HG02798 (cell line): ENCODE measurements at regions not wholly inside any gene's neighbourhood (a gene's known extent, or its start where the extent isn't known, plus 50 kb on each side); places are given as distances from the start of the nearest gene placed in this dataset.

Experiments
- ATAC-seq: cut with Tn5 transposase; IDR thresholded peaks from one replicate; pipeline ENCODE4 v1.9.1; 2021; ENCODE audit warnings: mild to moderate bottlenecking; ENCODE audit not compliant: unreplicated experiment, poor library complexity

DNA sequence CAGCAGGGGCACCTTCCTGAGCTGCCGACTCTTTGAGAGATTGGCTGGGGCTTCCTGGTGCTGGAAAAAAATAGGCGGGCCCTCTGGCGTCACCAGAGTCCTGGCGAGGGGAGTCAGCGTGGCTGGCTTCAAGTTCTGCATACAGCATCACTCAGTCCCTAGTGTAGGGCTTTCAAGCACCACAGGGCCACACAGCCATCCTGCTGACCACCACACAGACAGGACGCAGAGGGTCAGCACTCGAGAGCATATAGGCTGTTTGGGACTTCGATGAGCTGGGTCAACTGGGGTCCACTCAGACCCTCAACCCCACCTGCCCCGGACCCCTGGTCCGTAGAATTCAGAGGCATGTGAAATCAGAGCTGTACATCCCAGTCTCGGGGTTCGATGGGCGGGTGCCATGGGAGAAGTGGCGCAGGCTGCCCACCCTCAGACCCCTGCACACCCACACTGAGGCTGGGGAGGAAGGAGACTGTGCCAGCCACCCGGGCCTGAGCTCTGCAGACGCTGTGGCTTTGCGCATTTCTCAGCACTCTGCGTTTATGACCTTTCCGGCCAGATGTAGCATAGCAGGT is 1131.9 kb downstream of the BRD1 start:
- ATAC-seq, result no peak

DNA sequence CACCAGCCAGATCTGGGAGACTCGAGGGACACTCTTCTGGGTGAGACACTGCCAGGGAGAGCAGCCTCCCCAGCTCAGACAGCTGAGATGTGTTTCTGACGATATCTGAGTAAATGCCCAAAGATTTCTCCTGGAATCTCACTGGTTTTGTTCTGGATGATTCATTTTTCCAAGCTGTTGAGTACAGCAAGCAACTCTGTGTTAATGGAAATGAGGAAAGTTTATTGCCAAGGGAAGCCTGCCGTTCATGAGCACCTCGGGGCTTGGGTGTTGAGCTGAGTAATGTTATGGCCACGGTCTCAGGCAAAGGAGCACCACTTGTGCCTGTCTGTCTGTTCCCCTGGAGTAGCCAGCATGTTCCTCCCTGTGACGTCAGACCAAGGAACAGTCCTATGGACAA is 1132.4 kb downstream of the BRD1 start:
- no peak for ATAC-seq

DNA sequence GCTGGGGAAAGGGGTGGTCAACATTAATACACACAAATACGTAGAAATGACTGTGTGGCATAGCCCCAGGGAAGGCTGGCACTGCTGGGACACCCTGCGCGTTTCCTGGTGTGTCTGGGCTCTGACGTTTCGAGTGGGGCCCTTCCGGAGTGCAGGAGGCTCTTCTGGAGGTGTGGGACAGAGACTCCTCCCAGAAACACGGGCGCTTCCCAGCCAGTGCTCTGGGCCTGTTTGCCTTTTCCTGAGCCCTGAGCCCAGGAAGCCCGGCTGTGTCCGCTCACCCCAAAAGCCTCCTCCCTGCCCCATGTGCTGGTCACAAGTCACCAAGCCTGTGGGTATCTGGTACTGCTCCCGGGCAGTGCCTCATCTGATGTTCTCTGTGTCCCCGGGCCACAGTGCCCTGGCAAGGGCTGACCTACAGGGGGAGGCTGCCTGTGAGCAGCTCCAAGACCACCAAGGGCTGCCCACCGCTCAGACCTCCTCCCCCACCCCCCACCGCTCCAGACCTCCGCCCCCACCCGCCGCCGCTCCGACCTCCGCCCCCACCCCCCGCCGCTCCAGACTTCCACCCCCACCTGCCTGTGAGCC is 1133.3 kb downstream of the BRD1 start:
- no peak for ATAC-seq

DNA sequence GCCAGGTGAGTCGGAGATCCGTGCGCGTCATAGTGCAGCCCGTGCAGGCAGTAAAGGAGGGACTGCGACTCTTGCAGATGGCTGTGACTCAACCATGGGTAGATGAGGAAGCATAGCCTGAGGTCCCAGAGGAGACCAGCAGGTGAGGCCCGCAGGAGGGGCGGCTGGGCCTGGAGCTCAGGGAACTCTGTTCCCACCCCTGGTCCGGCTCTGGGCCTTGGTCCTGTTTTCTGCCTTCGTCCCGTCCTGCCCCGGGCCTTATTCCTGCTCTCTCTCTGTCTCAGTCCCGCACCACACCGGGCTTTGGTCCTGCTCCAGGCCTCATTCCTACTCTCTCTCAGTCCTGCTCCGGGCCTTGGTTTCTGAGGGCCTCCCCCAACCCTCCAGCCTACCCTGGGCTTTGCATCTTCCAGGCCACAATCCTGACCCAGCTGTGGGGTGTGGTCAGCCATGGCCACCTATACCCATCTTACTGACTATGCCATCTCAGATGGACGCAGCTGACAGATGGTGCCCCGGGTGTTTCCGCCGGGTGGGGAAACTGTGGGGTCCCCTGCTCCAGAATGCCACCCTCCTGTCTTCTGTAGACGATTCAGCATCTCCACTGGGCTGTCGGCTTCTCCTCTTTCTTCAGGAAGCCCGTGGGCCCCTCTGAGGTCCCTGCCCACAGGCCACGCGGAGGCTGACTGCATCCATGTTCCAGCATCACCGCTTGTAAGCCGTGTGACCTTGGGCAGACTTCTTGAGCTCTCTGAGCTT is 1134.1 kb downstream of the BRD1 start:
- no peak for ATAC-seq

DNA sequence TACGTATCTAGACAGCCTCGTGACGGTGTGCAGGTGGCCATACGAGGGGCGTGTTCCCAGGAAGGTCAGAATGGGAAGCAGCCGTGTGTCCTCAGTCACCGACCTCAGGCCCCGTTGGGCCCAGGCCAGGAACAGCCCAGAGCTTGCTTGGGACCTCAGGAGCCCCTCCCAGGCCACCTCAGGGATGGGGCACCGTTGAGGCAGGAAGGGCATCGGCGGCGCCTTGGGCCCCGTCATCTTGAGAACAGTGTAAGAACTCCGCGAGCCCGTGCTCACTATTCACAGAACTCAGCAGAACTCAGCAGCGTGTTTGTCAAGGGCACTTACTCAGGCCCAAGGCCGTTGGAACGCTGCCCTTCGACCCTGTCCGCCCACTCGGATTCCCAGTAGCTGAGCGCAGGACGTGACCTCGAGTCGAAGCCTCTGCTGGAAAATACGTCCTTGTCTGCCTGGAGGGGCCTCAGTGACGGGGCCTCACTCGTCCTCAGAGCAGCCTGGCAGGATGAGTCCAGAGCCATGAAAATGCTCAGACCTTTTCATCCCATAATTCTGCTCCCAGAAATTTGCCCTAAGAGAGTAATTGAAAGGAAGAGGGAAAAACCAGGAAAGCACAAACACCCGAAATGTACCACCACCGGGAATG is 1134.8 kb downstream of the BRD1 start:
- no peak for ATAC-seq

DNA sequence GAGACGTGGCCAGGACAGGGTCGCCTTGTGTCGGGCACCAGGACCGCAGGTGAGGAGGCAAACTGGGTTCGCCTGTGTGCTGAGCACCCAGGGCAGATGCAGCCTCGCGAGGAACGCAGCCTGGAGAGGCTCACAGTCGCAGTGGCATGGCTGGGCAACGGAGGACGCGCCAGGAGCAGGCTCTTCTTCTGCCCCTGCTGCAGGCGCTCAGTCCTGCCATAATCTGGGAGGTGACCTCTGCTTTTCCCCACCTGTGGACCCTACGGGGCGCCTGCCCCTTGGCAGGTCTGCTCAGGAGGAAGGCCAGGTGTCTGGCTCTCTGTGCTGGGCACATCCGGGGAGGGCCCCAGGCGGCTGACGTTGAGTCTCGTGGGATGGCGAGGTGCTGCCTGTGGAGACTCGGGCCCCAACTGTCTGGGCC is 1136.2 kb downstream of the BRD1 start:
- no peak for ATAC-seq

- no peak for ATAC-seq
Observed at GRCh38 chr22:48690583-48691317, 1136.9 kb downstream of the BRD1 start.

DNA sequence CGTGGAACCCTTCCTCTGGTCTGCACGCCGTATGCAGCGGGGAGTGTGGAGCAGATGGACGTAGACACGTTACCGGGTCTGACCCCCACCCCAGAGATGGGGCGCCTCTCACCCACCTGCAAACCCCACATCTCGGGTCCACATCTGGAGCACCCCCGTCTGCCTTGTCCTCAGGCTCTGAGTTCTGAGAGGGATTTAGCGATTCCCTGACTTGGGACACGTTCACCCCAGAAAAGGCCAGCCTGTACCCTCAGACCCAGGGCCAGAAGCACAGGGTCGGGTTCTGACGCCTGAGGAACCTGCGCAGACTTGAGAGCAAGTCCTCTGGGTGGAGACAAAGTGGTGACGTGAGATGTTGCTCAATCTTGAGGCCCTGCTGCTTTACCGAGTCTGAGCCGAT is 1138.5 kb downstream of the BRD1 start:
- no peak for ATAC-seq

- no peak for ATAC-seq
Observed at GRCh38 chr22:48688366-48688765, 1139.3 kb downstream of the BRD1 start.

- ATAC-seq, result no peak
Observed at GRCh38 chr22:48687606-48688005, 1140.1 kb downstream of the BRD1 start.

GRCh38 chr22:48686694-48687302 is 1140.9 kb downstream of the BRD1 start:
- ATAC-seq, result no peak

DNA sequence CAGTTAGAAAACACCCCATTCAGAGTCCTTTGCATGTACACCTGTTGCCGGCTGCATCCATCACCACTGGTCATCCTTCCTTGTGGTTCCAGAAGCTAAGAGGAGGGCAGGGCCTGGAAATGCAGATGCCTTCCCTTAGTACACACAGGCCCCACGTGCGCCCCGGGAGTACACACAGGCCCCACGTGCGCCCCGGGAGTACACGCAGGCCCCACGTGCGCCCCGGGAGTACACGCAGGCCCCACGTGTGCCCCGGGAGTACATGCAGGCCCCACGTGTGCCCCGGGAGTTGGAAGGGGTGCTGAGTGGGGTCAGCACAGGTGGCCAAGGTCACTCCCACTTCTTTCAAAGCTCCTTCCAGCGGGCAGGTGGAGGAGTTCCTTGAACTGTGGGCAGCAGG is 1141.9 kb downstream of the BRD1 start:
- no peak for ATAC-seq

DNA sequence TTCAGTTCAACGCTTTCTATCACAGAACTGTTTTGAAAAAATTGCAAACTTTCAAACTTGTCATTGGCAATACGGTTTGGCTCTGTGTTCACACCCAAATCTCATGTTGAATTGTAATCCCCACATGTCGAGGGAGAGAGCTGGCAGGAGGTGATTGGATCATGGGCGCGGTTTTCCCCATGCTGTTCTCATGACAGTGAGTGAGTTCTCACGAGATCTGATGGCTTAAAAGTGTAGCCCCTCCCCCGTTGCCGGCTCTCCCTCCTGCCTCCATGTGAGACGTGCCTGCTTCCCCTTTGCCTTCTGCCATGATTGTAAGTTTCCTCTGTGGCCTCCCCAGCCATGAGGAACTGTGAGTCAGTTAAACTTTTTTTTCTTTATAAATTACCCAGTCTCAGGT is 1144.0 kb downstream of the BRD1 start:
- ATAC-seq, result no peak

- no peak for ATAC-seq
Observed at GRCh38 chr22:48682504-48682903, 1145.2 kb downstream of the BRD1 start.

GRCh38 chr22:48680601-48681000 is 1147.1 kb downstream of the BRD1 start:
- no peak for ATAC-seq

DNA sequence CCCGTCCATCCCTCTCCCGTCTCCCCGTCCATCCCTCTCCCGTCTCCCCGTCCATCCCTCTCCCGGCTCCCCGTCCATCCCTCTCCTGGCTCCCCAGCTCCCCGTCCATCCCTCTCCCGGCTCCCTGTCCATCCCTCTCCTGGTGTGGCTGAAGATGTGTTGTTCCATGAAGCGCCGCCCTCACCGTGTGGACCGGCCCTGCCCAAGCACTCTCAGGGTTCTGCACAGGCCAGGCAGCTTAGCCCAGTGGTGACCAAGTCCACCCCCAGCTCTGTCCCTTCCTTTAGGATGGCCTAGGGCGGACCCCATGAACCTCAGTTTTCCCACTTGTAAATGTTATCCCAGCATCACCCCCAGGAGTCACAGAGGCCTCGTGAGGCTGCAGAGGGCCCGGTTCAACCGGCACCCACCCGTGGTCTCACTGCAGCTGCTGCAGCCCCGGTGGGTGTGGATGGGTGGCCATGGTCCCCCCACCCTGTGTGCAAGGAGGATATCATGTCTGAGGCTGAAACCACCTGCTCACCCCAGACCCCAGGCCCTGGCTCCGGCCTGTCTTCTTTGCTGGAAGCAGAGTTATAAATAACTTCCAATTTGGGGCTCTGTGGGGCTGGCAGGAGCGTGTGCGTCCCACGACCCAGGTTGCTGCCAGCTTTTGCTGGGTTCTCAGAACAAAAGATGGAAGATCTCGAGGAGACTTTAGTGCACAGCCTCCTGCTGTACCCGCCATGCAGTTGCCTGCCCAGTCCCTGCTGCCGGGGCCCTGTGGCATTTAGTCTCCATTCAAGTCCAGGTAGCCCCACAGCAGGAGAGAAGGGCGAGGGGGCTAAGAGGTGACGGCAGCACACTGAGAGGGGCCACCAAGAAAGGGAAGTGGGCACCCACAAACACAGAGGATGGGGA is 1147.8 kb downstream of the BRD1 start:
- ATAC-seq, result no peak

- no peak for ATAC-seq
Observed at GRCh38 chr22:48678171-48679135, 1149.2 kb downstream of the BRD1 start.

GRCh38 chr22:48677621-48678020 is 1150.1 kb downstream of the BRD1 start:
- ATAC-seq, result no peak
